ENCODE measurements at regions not wholly inside any gene's neighbourhood (a gene's known extent, or its start where the extent isn't known, plus 50 kb on each side); places are given as distances from the start of the nearest gene placed in this dataset.
"Not testable (repeated sequence)": the region's sequence is repeated elsewhere in the genome, so short reads cannot be mapped to it uniquely, and the experiment has no call there.

GRCh38 chr16:65583498-65583897 is 461.6 kb upstream of the CDH11 start:
- in situ Hi-C loops (cut with MboI; ENCODE audit: low pct_unique_long_range_greater_than_20kb in 2 of 9, low sequenced_read_pairs in 9 of 9, unreplicated experiment in 9 of 9): no loop called here
- WGBS, 10 experiments: 62 to 100% (median 87%) methylated on average over 1 to 3 of the region's 3 CpGs; no CpG with 5 or more reads in 2 of the 10 experiments

GRCh38 chr16:65579050-65579449 is 457.2 kb upstream of the CDH11 start:
- no peak for ATAC-seq (replicated peaks in 6 of 8)
- H3K27ac ChIP-seq: no peak overlapping the region
- peaks cover 7 to 10% of the 10 kb centered on the region in 2 donors for H3K4me1 ChIP-seq (replicated peaks in 1 of 2)
- in situ Hi-C loops (cut with MboI; ENCODE audit: low pct_unique_long_range_greater_than_20kb in 2 of 9, low sequenced_read_pairs in 9 of 9, unreplicated experiment in 9 of 9): no loop called here
- 10 to 80% (median 43%) methylated on average over 1 to 5 of the region's 6 CpGs; no CpG with 5 or more reads in 3 of the 10 experiments for WGBS, 10 experiments
- H3K4me3 ChIP-seq: no peak overlapping the region

More at GRCh38 chr16:65583498-65583897, 461.6 kb upstream of the CDH11 start:
- no peak for ATAC-seq (replicated peaks in 6 of 8)
- no peak overlapping the region for H3K27ac ChIP-seq
- H3K4me1 ChIP-seq (replicated peaks in 1 of 2): peaks cover 4 to 7% of the 10 kb centered on the region in 2 donors
- no peak overlapping the region for H3K4me3 ChIP-seq

DNA sequence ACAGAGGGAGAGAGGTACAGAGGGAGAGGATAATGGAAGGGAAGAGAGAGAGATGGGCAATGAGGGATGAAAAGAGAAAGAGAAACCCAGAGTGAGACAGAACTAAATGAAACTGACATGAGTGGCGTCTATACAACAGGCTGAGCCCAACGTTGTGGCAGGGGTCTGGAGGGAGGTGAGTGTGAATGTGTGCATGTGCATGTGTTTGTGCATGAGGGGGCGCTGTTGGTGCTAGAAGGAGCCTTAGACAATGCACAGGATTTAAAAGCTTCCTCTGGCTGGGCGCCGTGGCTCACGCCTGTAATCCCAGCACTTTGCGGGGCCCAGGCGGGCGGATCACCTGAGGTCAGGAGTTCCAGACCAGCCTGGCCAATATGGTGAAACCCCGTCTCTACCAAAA is 454.8 kb upstream of the CDH11 start:
- Histone ChIP-seq H3K4me1 (replicated peaks in 1 of 2) (peaks cover 10% of the 10 kb centered on the region in 2 donors), H3K27ac (no peak overlapping the region), H3K4me3 (no peak overlapping the region)
- 40 to 93% (median 78%) methylated on average over 1 to 10 of the region's 10 CpGs; no CpG with 5 or more reads in 4 of the 10 experiments for WGBS, 10 experiments
- in situ Hi-C loops (cut with MboI; ENCODE audit: low pct_unique_long_range_greater_than_20kb in 2 of 9, low sequenced_read_pairs in 9 of 9, unreplicated experiment in 9 of 9): no loop called here
- no peak for ATAC-seq (replicated peaks in 6 of 8)

GRCh38 chr16:65576139-65576538 is 454.3 kb upstream of the CDH11 start:
- in situ Hi-C loops (cut with MboI; ENCODE audit: low pct_unique_long_range_greater_than_20kb in 2 of 9, low sequenced_read_pairs in 9 of 9, unreplicated experiment in 9 of 9): no loop called here
- H3K4me1 ChIP-seq (replicated peaks in 1 of 2): peaks cover 10% of the 10 kb centered on the region in 2 donors
- no peak overlapping the region for H3K4me3 ChIP-seq
- WGBS, 10 experiments: 72 to 100% (median 98%) methylated on average over 2 to 9 of the region's 11 CpGs; no CpG with 5 or more reads in 3 of the 10 experiments
- H3K27ac ChIP-seq: no peak overlapping the region
- ATAC-seq (replicated peaks in 6 of 8): no peak

GRCh38 chr16:65574326-65574966 is 452.6 kb upstream of the CDH11 start:
- 52 to 79% (median 70%) methylated on average over 4 to 11 of the region's 13 CpGs; no CpG with 5 or more reads in 1 of the 10 experiments for WGBS, 10 experiments
- H3K27ac ChIP-seq: peak overlapping the region in 1 of 2 donors; percentile 16
- ATAC-seq (replicated peaks in 6 of 8): peak in 5 of 8 experiments; percentile 51 to 63 (median 54)
- H3K4me3 ChIP-seq: no peak overlapping the region
- H3K4me1 ChIP-seq (replicated peaks in 1 of 2): peaks cover 6 to 8% of the 10 kb centered on the region in 2 donors
- in situ Hi-C loops (cut with MboI; ENCODE audit: low pct_unique_long_range_greater_than_20kb in 2 of 9, low sequenced_read_pairs in 9 of 9, unreplicated experiment in 9 of 9): no loop called here

DNA sequence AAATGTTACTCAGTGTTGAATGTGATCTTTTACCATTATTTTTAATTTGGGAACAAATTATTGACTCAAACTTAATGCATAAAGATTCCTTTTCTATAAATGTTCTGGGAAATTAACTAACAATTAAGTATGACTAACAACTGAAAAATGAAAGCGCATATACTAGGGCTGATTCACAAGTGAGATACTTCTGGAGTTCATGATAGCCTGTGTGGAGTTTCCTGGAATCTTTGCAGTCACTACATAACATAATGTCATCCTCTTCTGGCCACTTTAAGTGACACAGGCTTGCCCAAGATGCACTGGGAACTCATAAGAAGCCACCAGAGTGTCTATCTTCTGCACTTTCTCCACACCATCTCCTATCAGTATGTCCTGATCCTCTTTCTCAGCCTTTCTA is 450.3 kb upstream of the CDH11 start:
- H3K4me1 ChIP-seq (replicated peaks in 1 of 2): peaks cover 2 to 6% of the 10 kb centered on the region in 2 donors
- H3K4me3 ChIP-seq: no peak overlapping the region
- WGBS, 10 experiments: 0 to 100% (median 89%) methylated on average over 1 of the region's 1 CpG; no CpG with 5 or more reads in 3 of the 10 experiments
- ATAC-seq (replicated peaks in 6 of 8): peak in 2 of 8 experiments; percentile 91 to 100
- no peak overlapping the region for H3K27ac ChIP-seq
- in situ Hi-C loops (cut with MboI; ENCODE audit: low pct_unique_long_range_greater_than_20kb in 2 of 9, low sequenced_read_pairs in 9 of 9, unreplicated experiment in 9 of 9): no loop called here

DNA sequence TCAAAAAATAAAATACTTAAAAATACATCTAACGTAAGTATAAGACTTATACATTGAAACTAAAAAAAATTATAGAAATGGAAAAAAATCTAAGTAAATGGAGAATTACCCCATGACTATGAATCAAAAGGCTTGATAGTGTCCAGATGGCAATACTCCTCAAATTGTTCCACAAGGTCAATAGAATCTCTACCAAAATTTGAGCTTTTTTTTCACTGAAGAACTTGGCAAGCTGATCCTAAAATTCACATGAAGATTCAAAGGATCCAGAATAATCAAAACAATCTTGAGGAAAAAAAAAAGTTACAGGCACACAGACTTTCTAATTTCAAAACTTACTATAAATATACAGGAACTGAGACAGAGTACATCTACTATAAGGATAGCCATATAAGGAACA is 448.4 kb upstream of the CDH11 start:
- no peak for ATAC-seq (replicated peaks in 6 of 8)
- Histone ChIP-seq H3K27ac (no peak overlapping the region), H3K4me3 (no peak overlapping the region), H3K4me1 (replicated peaks in 1 of 2) (peaks cover 2 to 6% of the 10 kb centered on the region in 2 donors)
- in situ Hi-C loops (cut with MboI; ENCODE audit: low pct_unique_long_range_greater_than_20kb in 2 of 9, low sequenced_read_pairs in 9 of 9, unreplicated experiment in 9 of 9): no loop called here
- 21 to 100% (median 93%) methylated on average over 1 of the region's 1 CpG for WGBS, 10 experiments

GRCh38 chr16:65559846-65560245 is 438.0 kb upstream of the CDH11 start:
- in situ Hi-C loops (cut with MboI; ENCODE audit: low pct_unique_long_range_greater_than_20kb in 2 of 9, low sequenced_read_pairs in 9 of 9, unreplicated experiment in 9 of 9): no loop called here
- Histone ChIP-seq H3K27ac (no peak overlapping the region), H3K4me3 (no peak overlapping the region), H3K4me1 (replicated peaks in 1 of 2) (no peaks in the 10 kb centered on the region)
- WGBS, 10 experiments: 21 to 100% (median 80%) methylated on average over 1 to 3 of the region's 3 CpGs; no CpG with 5 or more reads in 1 of the 10 experiments
- ATAC-seq (replicated peaks in 6 of 8): no peak

DNA sequence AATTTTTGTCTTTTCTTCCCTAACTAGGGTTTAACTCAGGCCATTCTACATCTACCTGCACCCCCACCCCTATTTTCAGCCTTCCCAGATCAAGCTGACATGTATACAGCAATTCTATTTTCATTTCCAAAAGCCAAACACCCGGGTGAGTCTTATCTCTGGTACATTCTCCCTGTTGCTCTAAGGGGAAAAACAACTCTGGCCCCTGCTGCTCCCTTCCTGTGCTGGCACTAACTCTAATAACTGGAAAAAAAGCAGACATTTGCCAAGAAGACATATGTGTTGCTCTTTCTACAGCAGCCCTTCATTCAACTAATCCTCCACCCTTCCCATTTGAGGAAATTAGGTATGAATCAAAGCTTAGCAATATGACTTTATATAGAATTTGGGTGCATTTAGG is 427.8 kb upstream of the CDH11 start:
- ATAC-seq (replicated peaks in 6 of 8); in situ Hi-C loops (cut with MboI; ENCODE audit: low pct_unique_long_range_greater_than_20kb in 2 of 9, low sequenced_read_pairs in 9 of 9, unreplicated experiment in 9 of 9); H3K4me3 ChIP-seq; H3K27ac ChIP-seq: not testable (repeated sequence)
- 17 to 80% (median 75%) methylated on average over 1 of the region's 1 CpG; no CpG with 5 or more reads in 7 of the 10 experiments for WGBS, 10 experiments
- H3K4me1 ChIP-seq (replicated peaks in 1 of 2): peaks cover 9 to 15% of the 10 kb centered on the region in 2 donors

- 40 to 100% (median 59%) methylated on average over 1 to 2 of the region's 2 CpGs; no CpG with 5 or more reads in 4 of the 10 experiments for WGBS, 10 experiments
- ATAC-seq (replicated peaks in 6 of 8): peak in 2 of 8 experiments; percentile 32 to 38
- Histone ChIP-seq H3K27ac (no peak overlapping the region), H3K4me1 (replicated peaks in 1 of 2) (peaks cover 9 to 15% of the 10 kb centered on the region in 2 donors), H3K4me3 (no peak overlapping the region)
- in situ Hi-C loops (cut with MboI; ENCODE audit: low pct_unique_long_range_greater_than_20kb in 2 of 9, low sequenced_read_pairs in 9 of 9, unreplicated experiment in 9 of 9): no loop called here
Observed at GRCh38 chr16:65548470-65548869, 426.6 kb upstream of the CDH11 start.

- ATAC-seq (replicated peaks in 6 of 8): peak in 6 of 8 experiments; percentile 41 to 68 (median 58)
- in situ Hi-C loops (cut with MboI; ENCODE audit: low pct_unique_long_range_greater_than_20kb in 2 of 9, low sequenced_read_pairs in 9 of 9, unreplicated experiment in 9 of 9): no loop called here
Observed at GRCh38 chr16:65547772-65548446, 426.0 kb upstream of the CDH11 start.

DNA sequence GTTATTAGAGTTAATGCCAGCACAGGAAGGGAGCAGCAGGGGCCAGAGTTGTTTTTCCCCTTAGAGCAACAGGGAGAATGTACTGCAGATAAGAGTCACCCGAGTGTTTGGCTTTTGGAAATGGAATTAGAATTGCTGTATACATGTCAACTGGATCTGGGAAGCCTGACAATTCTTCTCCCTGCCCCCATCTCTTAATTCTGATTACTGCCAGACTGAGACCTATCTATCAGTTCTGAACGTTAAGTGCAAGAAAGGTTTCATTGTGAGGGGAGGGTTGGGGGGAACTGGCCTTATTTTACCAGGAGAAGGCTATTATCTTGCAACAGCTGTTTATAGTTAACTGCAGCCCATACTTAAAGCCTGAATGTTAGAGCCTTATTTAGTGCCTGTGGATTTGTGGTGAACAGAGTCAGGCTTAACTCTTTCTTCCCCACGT is 424.5 kb upstream of the CDH11 start:
- Histone ChIP-seq H3K27ac (no peak overlapping the region), H3K4me3 (no peak overlapping the region), H3K4me1 (replicated peaks in 1 of 2) (peaks cover 9 to 15% of the 10 kb centered on the region in 2 donors)
- in situ Hi-C loops (cut with MboI; ENCODE audit: low pct_unique_long_range_greater_than_20kb in 2 of 9, low sequenced_read_pairs in 9 of 9, unreplicated experiment in 9 of 9): no loop called here
- 0 to 63% (median 8%) methylated on average over 1 to 3 of the region's 3 CpGs; no CpG with 5 or more reads in 2 of the 10 experiments for whole genome bisulfite sequencing, 10 experiments
- no peak for ATAC-seq (replicated peaks in 6 of 8)

More at GRCh38 chr16:65547772-65548446, 426.0 kb upstream of the CDH11 start:
- Histone ChIP-seq H3K27ac (no peak overlapping the region), H3K4me1 (replicated peaks in 1 of 2) (peaks cover 9 to 15% of the 10 kb centered on the region in 2 donors), H3K4me3 (no peak overlapping the region)
- 0 to 57% (median 24%) methylated on average over 1 to 7 of the region's 7 CpGs; no CpG with 5 or more reads in 2 of the 10 experiments for WGBS, 10 experiments

DNA sequence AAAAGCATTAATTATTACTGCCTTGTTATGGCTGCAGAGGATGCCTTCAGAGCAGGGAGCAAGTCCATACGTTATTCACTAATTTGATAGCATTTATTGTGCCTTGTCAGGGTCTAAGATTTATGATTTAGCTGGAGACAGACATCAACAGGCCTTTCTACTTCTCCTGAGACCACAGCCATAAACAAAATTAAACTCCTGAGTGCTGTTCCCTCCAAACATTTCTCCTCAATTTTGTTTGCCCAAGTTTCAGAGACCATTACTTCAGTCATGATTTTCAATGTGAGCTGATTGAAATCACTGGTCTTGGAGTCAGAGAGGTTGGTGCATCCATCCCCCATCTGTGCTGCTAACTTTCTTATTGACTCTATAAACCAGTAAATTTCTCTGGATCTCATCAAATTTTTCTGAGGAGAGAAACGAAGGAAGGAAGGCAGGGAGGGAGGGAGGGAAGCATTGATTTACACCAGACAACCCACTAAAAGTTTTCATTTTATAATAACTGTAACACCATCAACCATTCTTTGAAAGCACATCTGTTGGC is 423.6 kb upstream of the CDH11 start:
- WGBS, 10 experiments: 45 to 100% (median 95%) methylated on average over 1 to 2 of the region's 2 CpGs; no CpG with 5 or more reads in 6 of the 10 experiments
- H3K4me3 ChIP-seq: no peak overlapping the region
- in situ Hi-C loops (cut with MboI; ENCODE audit: low pct_unique_long_range_greater_than_20kb in 2 of 9, low sequenced_read_pairs in 9 of 9, unreplicated experiment in 9 of 9): no loop called here
- no peak overlapping the region for H3K27ac ChIP-seq
- ATAC-seq (replicated peaks in 6 of 8): no peak
- peaks cover 9 to 15% of the 10 kb centered on the region in 2 donors for H3K4me1 ChIP-seq (replicated peaks in 1 of 2)
